IPS-NIHi11 (cell line): ENCODE measurements at regions not wholly inside any gene's neighbourhood (a gene's known extent, or its start where the extent isn't known, plus 50 kb on each side); places are given as distances from the start of the nearest gene placed in this dataset.
"Not testable (repeated sequence)": the region's sequence is repeated elsewhere in the genome, so short reads cannot be mapped to it uniquely, and the experiment has no call there.

Experiments used
- DNase-seq: peaks from one replicate; pipeline ENCODE4 v3.0.0; 2012; ENCODE audit warnings: mixed read lengths, low spot score

DNA sequence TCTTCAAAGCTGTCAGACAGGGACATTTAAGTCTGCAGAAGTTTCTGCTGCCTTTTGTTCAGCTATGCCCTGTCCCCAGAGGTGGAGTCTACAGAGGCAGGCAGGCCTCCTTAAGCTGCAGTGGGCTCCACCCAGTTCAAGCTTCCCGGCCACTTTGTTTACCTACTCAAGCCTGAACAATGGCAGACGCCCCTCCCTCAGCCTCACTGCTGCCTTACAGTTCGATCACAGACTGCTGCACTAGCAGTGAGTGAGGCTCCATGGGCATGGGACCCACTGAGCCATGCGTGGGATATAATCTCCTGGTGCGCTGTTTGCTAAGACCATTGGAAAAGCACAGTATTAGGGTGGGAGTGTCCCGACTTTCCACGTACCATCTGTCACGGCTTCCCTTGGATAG, 585.9 kb upstream of the HS3ST5 start:
- not testable (repeated sequence) for DNase-seq

DNA sequence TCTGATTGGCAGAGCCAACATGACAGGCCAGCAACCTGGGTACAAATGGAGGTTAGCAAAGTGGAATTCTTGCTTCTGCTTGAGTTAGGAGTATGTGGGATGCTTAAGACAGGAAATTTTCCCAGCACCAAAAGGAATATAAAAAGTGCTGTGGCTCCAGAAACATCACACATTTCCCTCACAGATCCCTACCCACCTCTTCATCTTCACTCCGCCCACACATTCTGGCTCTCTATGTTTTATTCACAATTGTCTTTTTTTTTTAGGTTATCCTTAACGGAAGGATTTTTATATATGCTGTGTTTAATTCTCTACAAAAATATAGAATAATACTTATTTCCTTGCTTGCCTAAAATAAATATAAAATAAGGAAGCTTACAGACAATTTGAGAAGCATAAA, 563.3 kb upstream of the HS3ST5 start:
- no peak for DNase-seq

DNA sequence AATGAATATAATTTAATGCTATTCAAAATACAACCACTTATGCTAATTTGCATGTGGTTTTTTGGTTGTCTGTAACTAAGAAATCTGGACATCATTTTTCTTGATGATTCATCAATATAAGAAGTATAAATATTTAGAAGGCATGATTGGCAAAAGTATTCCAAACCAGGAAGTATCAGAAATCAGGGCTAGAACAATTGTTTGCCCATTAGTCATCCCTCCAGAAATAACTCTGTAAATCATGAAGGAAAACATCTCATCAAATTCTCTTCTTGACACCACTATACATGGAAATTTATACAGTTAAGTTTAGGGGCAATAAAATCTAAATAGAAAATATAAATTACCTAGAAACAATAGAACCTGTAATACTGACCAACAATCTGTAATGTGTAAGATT, 554.7 kb upstream of the HS3ST5 start:
- no peak for DNase-seq

DNA sequence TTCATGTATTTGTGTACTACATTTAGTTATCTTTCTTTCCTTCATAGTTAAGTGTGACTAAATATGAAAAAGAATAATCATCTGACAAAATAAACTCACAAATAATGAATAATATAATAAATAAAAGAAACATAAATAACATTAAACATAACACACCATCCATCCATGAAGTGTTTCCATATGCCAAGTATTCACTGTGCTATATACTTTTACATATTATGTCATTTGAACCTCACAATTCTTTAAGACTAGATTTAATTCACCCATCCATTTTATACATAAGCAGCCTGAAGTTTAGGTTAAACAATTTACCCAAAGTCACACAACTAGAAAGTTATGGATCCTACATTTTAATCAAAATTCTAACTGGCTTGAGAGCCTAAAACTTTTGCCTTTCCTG, 549.4 kb upstream of the HS3ST5 start:
- DNase-seq: no peak

DNA sequence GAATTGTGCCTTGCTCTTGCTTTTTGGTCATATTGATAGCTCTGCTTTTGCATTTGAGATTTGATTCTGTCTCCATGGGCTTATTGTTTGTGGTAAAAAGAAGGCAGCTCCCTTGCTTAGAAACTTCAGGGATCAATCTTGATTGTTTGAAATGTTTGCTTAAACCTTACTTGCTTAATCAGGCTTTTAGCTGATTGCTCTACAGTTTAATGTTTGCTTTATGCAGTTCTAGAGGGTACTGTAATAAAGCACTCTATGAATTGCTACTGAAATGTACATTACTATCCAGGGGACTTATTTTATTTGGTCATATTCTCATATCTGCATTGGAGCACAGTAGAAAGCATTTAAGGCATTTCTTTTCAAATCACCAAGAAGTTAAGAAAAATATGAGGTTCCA, 545.4 kb upstream of the HS3ST5 start:
- no peak for DNase-seq

DNA sequence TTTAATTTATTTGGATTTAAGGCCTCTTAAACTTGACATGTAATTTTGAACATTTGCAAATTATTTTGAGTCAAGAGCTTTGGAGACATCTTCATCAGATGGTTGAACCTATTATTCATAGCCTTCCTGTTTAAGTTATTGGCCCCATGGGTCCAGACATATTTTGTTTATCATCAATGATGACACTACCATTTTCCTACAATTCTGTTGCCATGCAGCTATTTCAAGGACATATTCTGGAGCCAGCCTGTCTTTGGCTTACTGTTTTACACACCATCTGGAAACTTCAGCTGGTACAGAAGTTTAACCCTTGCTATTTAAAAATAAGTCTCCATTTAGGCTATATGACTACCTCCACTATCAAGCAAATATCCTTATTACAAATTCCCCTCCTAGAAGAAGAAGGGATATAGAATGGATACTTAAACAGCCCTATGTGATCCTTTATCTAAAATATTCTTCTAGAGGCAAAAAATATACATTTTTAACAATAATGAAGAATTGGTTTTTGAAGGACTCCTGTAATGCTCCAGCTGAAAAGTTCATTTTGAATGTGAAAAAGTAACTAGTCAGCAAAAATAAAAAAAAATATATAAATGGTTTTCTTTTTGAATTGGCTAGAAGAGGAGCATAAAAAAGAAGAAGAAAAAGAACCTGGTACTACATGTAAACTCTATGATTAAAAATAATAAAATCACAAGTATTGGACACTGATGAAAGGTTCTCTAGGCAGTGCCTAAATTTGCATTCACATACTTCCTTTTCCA, 544.0 kb upstream of the HS3ST5 start:
- DNase-seq: no peak

DNA sequence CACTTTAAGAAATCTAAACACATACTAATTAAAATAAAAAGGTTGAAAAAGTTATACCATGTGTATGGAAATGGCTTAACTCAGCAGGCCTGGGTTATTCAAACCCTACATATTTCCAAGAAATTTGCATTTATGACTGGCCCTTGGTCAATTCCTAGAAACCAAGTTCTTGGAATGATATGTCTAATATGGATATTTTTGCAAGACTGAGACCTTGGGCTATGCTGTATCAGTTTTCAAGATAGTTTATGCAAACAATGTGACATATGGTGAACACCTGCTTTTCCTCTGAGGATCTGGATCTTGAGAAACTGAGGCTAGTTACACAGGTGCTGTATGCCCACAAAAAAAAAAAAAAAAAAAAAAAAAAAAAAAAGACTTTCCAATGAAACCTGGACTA, 536.9 kb upstream of the HS3ST5 start:
- DNase-seq: no peak

DNA sequence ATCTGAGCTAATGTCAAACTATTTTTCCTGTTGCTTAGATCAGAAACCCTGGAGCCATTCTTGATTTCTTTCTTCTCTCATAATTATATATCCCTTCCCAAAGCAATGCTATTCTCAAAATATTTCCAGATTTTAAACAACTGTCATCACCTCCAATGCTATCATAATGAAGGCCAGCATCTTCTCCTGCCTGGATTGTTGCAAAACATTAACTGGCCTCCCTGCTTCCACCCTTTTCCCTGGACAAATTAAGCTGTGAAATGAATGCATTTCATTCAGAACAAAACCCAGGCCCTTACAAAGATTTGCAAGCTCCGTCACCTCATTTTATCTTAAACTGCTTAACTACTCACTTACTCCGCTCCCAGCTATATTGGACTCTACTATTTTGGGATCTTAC, 535.3 kb upstream of the HS3ST5 start:
- no peak for DNase-seq

DNA sequence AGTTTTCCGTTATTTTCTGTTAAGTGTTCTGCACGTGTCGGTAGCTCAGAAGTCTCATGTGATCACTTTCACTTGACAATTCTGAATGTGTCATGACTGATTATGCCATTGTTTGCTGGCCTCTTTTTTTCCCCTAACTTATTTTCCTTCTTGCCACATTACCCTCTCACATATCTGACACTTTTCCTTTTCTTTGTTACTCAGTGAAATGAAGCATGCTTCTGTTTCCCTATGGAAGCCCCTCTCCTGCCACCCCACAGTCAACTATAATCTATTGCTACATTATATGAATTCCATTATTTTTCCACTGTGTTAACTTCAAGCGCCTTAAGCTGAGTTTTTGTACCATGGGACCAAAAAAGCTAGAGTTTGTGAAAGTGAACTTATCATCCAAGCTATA, 531.6 kb upstream of the HS3ST5 start:
- DNase-seq: no peak

DNA sequence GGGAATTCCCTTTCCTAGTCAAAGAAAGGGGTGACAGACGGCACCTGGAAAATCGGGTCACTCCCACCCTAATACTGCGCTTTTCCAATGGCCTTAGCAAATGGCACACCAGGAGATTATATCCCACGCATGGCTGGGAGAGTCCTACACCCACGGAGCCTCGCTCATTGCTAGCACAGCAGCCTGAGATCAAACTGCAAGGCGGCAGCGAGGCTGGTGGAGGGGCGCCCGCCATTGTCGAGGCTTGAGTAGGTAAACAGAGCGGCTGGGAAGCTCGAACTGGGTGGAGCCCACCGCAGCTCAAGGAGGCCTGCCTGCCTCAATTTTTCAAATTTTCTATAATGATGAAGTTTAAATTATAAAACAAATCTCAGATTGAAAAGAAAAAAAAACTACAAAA, 522.7 kb upstream of the HS3ST5 start:
- DNase-seq: not testable (repeated sequence)

DNA sequence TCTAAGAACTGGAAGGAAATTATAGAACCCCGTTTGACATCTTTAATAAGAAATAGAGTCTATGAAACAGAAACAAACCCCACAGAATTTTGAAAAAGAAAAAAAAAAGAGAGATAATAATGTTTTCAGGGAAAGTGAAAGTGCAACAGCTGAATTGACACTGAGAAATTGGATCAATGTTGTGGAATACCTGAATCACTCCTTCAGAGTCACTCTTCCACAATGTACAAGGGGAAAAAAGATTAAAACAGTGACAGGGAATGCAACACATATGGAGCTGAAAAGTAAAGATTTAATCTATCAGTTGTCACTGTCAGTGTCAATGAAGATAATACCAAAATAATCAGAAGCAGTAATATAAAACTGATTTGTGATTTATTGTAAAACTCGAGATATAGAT, 520.8 kb upstream of the HS3ST5 start:
- no peak for DNase-seq

DNA sequence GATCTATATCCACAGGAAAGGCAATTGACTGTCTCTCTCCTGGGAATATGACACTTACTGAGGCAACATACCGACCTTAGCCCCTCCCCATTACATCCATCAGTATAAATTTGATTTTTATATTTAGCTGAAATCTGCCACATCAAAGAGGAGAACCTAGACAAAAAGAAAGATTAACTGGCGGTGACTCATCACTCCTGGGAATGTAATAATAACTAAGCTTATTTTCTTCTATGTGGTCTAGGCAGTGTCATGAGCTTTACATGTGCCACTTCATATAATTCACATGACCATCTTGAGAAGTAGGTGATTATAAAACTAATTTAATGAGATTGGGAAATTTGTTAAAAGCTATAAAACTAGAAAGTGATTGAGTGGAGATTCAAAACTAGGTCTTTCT, 520.0 kb upstream of the HS3ST5 start:
- no peak for DNase-seq

DNA sequence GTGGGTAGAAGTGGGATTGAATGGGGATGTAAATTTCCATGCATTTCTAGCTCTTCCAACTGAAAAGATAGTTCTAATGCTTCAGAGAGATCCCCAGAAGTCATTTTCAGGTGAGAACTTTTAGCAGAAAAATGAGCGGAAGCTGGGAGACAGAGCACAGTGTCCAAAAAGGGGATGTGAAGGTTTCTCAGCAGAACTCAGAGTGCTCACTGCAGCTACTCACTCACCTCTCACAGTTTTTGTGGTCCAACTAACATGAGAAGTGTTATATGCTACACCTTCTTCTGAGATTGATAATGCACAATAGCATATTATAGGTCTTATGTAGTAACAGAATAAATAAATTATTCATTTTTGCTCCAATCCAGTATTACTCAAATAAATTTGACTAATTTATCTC, 519.2 kb upstream of the HS3ST5 start:
- DNase-seq: no peak

DNA sequence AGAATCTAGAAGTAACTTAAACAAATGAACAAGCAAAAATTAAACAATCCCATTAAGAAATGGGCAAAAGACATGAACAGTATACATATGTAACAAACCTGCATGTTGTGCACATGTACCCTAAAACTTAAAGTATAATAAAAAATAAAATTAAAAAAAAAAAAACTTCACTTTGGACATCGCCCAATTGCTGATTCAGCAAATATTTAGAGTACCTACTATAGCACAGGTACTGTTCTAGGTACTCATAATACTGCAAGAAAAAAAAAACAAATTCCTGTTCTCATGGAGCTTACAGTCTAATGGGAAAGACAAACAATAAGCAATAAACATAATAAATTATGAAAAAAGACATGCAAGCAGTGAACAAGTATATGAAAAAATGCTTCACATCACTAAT, 501.5 kb upstream of the HS3ST5 start:
- no peak for DNase-seq

DNA sequence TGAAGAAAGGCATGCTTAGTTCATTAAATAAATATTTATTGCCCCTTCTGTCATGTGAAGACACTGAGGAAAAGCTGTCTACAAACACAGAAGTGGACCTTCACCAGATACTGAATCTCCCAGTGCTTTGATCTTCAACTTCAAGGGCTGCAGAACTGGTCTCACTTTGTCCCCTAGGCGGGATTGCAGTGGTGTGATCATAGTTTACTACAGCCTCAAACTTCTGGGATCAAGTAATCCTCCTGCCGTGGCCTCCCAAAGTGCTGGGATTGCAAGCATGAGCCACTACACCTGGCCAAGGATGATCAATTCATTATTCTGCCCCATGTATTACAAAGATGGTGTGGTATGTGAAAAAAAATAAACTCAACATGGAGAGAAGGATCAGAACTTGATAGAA, 496.2 kb upstream of the HS3ST5 start:
- DNase-seq: no peak

DNA sequence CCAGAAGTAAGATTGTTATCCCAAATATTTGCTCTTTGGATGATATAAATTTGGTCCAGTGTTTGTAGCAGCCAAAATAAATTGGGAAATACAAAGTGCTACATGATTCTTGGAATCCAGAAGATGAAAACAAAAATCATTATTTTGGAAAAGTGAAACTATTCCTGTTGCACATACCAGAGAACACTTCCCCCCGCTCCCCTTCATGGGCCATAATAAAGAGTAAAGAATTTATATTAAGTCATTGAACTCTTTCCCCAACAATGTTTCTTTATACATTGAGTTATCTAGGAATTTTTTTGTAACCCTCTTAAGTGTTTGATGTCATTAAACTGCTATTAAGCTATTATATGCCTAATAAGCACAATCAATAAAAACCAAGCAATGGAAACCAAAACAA, 490.4 kb upstream of the HS3ST5 start:
- DNase-seq: no peak

DNA sequence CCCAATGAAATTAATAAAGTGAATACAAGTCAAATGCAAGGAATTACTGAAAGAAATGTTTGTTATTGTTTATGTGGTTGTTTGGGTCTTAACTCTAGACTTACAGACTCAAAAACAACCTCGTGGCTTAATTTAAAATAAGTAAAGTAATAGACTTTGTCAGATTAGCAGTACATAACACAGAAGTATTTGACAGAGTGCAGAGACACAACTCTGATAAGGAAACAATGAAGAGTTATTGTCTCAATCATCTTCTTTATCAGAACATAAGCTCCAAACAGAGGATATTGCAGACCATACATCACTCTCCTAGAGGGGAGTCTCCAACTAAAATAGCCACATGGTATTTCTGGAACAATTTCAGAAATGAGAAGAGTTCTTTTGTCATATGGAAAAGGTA, 487.7 kb upstream of the HS3ST5 start:
- DNase-seq: no peak

DNA sequence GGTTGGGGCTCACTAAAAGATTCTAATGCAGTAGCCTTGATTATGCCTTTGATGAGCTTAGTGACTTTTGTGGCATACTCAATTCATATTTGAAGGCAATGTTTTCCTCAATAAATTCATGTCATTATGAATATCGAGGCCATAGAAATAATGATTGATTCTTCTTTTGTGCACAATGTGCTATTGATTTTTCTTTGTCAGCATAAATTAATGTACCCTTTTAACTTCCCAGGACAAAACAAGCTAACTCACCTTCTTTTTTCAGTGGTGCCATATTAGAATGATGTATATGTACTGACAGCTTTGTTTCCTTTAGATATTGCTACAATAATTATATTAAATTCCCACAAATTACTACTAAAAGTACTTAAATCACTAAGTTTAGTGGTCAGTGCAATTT, 484.3 kb upstream of the HS3ST5 start:
- no peak for DNase-seq

DNA sequence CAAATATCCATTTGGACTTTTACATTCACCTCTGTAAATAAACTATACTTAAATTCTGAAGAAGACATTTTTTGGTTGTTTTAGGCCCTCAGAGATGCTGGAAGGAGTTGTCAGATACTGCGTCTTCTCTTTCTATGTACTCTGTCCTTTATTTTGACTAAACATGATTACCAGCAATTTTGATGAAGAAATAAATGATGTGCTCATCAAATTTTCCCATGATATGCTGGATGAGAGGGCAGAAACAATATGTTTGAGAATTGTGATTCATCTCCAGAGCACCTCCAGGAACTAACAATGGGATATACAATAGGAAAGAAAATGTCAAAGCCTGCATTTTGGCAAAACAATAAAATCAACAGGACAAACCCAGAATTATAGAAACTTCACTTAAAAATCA, 481.6 kb upstream of the HS3ST5 start:
- DNase-seq: no peak

DNA sequence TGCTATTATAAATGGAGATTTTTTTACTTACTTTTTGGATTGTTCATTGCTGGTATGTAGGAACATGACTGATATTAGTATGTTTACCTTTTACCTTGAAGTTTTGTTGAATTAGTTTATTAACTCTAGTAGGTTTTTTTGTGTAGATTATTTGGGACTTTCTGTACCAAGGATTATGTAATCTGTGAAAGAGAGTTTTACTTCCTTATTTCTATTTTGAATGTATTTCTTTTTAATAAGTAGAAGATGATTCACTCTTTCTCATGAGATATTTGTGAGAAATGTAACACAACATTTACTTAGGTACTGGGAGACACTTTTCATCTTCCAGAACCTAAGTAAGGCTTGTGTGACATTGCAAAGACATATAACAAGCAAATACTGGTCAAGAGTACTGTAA, 473.9 kb upstream of the HS3ST5 start:
- no peak for DNase-seq

DNA sequence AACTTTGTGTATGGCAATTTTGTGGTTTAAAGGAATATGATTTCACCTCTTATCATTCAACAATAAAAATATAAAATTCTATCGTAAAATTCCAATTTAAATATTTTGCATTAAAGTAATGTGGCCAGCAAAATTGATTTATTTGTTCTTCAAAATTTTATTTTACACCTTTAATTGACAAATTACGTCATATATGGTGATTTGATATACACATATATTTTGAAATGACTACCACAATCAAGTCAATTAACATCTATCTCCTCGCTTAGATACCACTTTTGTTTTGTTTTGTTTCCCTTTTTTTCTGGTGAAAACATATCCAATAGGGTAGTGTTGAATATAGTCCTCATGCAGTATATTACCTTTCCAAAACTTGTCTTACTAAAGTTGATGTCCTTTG, 467.6 kb upstream of the HS3ST5 start:
- DNase-seq: no peak

DNA sequence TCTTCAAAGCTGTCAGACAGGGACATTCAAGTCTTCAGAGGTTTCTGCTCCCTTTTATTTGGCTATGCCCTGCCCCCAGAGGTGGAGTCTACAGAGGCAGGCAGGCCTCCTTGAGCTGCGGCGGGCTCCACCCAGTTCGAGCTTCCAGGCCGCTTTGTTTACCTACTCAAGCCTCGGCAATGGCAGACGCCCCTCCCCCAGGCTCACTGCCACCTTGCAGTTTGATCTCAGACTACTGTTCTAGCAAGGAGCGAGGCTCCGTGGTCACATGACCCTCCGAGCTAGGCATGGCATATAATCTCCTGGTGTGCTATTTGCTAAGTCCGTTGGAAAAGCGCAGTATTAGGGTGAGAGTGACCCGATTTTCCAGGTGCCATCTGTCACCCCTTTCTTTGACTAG, 462.6 kb upstream of the HS3ST5 start:
- DNase-seq: not testable (repeated sequence)

DNA sequence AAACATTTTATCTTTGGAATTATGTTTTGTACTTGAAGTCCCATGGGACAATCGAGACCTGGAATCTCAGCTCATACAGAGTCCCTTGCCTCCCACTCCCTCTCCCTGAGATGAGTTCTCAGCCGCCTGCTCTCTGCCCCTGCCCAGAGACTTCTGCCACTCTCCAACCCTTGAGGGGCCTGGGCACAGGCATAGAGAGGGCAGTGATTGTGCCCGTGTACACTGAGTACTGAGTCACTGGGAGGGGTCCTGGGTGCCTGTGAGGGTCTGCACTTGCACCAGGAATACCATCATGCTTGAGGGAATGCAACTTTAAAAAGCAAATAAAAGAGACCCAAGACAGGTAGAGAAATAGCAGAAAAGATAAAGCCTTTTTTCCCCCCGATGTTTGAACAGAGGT, 453.8 kb upstream of the HS3ST5 start:
- no peak for DNase-seq

DNA sequence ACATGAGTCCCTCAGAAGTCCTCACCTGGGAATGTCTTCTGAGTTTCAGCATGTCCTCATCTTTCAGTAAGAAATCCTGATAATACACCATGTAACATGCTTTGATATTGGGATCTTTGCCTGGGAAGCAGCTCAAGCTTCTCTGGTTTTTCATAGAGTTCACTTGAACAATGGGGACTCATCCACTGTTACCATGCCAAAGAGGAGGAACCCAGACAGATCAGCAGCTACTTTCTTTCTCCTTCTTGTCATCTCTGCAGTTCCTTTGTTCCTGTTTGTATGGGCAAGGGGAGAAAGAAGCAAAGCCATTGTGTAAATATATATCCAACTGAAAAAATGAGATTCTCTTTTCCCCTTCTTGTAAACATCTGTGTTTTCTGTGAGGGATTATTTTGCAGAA, 450.6 kb upstream of the HS3ST5 start:
- DNase-seq: no peak
